ENCODE measurements at regions not wholly inside any gene's neighbourhood (a gene's known extent, or its start where the extent isn't known, plus 50 kb on each side); places are given as distances from the start of the nearest gene placed in this dataset.

GRCh38 chr14:97539884-97540283, 742.7 kb downstream of the VRK1 start:
- DNase-seq (ENCODE audit: low read depth, low spot score): no peak
- ChIA-PET CTCF (no interaction called here), POLR2A (no interaction called here)
- Histone ChIP-seq H3K27ac (ENCODE audit: low read depth, low read length) (no peak overlapping the region), H3K9me3 (ENCODE audit: control insufficient read depth, insufficient read depth, low read length) (peaks cover 62% of the 10 kb centered on the region), H3K27me3 (ENCODE audit: control insufficient read depth, insufficient read depth, low read length) (no peaks in the 10 kb centered on the region), H3K4me3 (ENCODE audit: low read depth, low read length) (no peak overlapping the region)
- TF ChIP-seq, protein P1, sequence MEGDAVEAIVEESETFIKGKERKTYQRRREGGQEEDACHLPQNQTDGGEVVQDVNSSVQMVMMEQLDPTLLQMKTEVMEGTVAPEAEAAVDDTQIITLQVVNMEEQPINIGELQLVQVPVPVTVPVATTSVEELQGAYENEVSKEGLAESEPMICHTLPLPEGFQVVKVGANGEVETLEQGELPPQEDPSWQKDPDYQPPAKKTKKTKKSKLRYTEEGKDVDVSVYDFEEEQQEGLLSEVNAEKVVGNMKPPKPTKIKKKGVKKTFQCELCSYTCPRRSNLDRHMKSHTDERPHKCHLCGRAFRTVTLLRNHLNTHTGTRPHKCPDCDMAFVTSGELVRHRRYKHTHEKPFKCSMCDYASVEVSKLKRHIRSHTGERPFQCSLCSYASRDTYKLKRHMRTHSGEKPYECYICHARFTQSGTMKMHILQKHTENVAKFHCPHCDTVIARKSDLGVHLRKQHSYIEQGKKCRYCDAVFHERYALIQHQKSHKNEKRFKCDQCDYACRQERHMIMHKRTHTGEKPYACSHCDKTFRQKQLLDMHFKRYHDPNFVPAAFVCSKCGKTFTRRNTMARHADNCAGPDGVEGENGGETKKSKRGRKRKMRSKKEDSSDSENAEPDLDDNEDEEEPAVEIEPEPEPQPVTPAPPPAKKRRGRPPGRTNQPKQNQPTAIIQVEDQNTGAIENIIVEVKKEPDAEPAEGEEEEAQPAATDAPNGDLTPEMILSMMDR (IDR thresholded peaks at IDR 0.05; ENCODE audit: low read depth, low read length): no peak

DNA sequence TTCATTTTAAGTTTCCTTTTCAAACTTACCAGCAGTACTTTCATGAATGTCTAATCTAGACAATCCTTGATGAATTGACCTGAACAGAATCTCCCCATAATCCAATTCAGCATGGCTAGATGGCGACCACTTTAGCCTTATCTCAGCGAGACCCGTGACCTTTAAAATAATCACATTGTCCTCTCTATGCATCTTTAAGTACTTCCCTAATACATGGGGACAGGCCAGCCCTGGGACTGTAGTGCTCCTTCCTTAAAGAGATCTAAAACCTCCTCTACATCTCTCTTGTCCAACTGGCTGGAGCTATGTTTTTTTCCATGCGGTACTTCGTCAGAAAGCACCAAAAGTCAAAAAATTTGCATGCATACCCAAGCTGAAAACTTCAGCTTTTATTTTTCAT, 746.0 kb downstream of the VRK1 start:
- peaks cover 60% of the 10 kb centered on the region for H3K9me3 ChIP-seq (ENCODE audit: control insufficient read depth, insufficient read depth, low read length)
- no peak overlapping the region for H3K4me3 ChIP-seq (ENCODE audit: low read depth, low read length)
- ChIA-PET CTCF (no interaction called here), POLR2A (no interaction called here)
- no peak overlapping the region for H3K27ac ChIP-seq (ENCODE audit: low read depth, low read length)
- H3K27me3 ChIP-seq (ENCODE audit: control insufficient read depth, insufficient read depth, low read length): no peaks in the 10 kb centered on the region
- DNase-seq (ENCODE audit: low read depth, low spot score): no peak
- TF ChIP-seq, protein P1 (IDR thresholded peaks at IDR 0.05; ENCODE audit: low read depth, low read length): no peak

- H3K27me3 ChIP-seq (ENCODE audit: control insufficient read depth, insufficient read depth, low read length): no peaks in the 10 kb centered on the region
- H3K4me3 ChIP-seq (ENCODE audit: low read depth, low read length): no peak overlapping the region
- H3K9me3 ChIP-seq (ENCODE audit: control insufficient read depth, insufficient read depth, low read length): peaks cover 54% of the 10 kb centered on the region
- H3K27ac ChIP-seq (ENCODE audit: low read depth, low read length): no peak overlapping the region
- TF ChIP-seq, protein P1 (IDR thresholded peaks at IDR 0.05; ENCODE audit: low read depth, low read length): no peak
- POLR2A ChIA-PET: no interaction called here
- no peak for DNase-seq (ENCODE audit: low read depth, low spot score)
- CTCF ChIA-PET: no interaction called here
Observed at GRCh38 chr14:97543816-97544215, 746.6 kb downstream of the VRK1 start.

GRCh38 chr14:97544571-97544970, 747.4 kb downstream of the VRK1 start:
- ChIA-PET CTCF (no interaction called here), POLR2A (no interaction called here)
- TF ChIP-seq, protein P1 (IDR thresholded peaks at IDR 0.05; ENCODE audit: low read depth, low read length): no peak
- H3K9me3 ChIP-seq (ENCODE audit: control insufficient read depth, insufficient read depth, low read length): peaks cover 47% of the 10 kb centered on the region
- H3K27ac ChIP-seq (ENCODE audit: low read depth, low read length): no peak overlapping the region
- H3K27me3 ChIP-seq (ENCODE audit: control insufficient read depth, insufficient read depth, low read length): no peaks in the 10 kb centered on the region
- no peak for DNase-seq (ENCODE audit: low read depth, low spot score)
- H3K4me3 ChIP-seq (ENCODE audit: low read depth, low read length): no peak overlapping the region

- TF ChIP-seq, protein P1 (IDR thresholded peaks at IDR 0.05; ENCODE audit: low read depth, low read length): no peak
- no peak for DNase-seq (ENCODE audit: low read depth, low spot score)
- ChIA-PET CTCF (no interaction called here), POLR2A (no interaction called here)
- no peak overlapping the region for H3K27ac ChIP-seq (ENCODE audit: low read depth, low read length)
- H3K27me3 ChIP-seq (ENCODE audit: control insufficient read depth, insufficient read depth, low read length): no peaks in the 10 kb centered on the region
- H3K9me3 ChIP-seq (ENCODE audit: control insufficient read depth, insufficient read depth, low read length): peaks cover 35% of the 10 kb centered on the region
- no peak overlapping the region for H3K4me3 ChIP-seq (ENCODE audit: low read depth, low read length)
Observed at GRCh38 chr14:97546491-97547230, 749.5 kb downstream of the VRK1 start.

Data from AG04450 (cell line).